DMS 273 (cell line): ENCODE measurements at regions not wholly inside any gene's neighbourhood (a gene's known extent, or its start where the extent isn't known, plus 50 kb on each side); places are given as distances from the start of the nearest gene placed in this dataset.

ENCODE experiments used
- DNase-seq: peaks from one replicate; lab custom pipeline; 2025; ENCODE audit not compliant: unreplicated experiment; lab: John Stamatoyannopoulos, UW

DNA sequence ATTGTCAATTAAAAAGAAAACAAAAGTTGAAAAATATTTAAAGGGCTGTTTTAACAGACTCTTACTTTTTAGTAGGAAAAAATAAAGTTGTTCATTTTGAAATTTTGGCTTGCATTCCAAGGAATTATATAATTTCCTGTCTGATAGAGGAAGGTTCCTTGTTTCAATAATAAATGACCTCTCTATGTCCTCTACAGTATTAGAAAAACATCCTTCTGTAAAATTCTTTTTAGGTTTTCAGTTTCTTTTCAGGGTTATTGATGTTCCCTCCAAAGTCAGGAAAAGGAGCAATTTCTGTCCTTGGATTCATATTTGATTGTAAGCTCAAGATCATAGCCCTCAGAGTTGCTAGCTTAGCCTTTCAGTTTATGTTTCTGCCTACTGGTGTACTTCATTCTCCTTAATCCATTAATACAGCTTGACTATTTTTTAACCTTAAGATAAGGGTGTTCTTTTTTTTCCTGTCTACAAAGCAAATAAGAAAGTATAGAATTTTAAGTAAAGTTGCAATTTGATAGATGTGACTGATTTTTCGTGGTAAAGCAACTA, 125.2 kb upstream of the COL3A1 start:
- DNase-seq = no peak

DNA sequence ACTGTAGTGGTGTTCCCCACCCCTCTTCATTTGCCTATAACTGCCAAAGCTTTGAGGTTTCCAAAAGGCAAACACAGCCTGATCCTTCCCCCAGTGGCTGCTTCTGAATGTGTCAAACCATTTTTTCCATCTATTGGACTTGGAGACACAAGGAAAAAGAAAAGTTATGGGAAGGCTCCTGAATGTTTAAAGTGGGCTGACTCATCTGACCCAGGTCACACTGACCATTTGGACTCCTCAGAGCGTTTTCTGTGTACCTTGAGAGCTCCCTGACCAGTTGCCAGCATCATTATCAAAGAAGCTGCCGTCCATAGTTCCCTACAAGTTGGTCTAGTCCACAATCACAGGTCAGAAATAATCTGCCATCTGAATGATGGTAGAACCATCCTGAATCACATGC, 123.4 kb upstream of the COL3A1 start:
- DNase-seq = no peak

- DNase-seq = no peak
Measured at GRCh38 chr2:188851311-188851710, 122.9 kb upstream of the COL3A1 start.

DNA sequence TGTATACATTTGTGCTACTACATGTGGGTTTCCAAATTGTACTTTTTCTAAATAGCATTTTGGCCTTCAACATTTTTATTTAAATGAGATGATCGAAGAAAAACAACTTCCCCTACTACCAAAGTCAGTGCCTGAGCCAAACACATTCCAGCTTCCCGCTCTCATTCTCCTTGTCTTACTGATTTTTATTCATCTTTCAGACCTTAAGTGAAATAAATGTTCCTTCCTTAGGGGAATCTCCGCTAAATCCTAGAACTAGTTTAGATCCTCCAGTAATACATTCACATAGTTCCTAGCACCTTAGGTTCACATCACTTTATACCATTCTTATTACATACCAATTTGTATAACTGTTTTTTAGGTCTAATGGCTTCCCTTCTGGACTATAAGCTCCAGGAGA, 122.3 kb upstream of the COL3A1 start:
- no peak for DNase-seq

- DNase-seq = peak; percentile 32
Measured at GRCh38 chr2:188852772-188853171, 121.4 kb upstream of the COL3A1 start.

DNA sequence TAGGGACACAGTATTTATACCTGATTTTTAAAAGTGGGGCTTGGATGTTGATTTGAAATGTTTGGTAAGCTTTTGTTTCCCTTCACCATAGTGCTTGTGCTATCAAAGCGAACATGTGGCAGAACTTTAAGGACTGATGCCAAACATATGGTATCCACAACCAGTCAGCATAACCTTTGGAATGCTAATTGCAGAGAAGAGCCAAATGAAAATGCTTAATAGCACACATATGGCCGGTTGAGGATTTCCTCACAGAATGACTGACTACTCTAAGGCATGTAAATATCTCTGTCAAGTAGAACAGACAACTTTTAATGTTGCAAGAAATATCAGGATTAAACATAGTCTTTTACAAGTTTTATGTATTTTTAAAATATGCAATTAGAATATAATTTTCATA, 120.9 kb upstream of the COL3A1 start:
- peak; percentile 94 for DNase-seq

DNA sequence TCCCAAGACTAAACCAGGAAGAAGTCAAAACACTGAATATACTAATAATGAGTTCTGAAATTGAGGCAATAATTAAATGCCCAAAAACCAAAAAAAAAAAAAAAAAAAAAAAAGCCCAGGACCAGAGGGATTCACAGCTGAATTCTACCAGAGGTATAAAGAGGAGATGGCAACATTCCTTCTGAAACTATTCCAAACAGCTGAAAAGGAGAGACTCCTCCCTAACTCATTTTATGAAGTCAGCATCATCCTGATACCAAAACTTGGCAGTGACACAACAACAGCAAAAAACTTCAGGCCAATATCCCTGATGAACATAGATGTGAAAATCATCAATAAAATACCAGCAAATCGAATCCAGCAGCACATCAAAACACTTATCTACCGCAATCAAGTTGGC, 108.5 kb upstream of the COL3A1 start:
- DNase-seq = no peak

DNA sequence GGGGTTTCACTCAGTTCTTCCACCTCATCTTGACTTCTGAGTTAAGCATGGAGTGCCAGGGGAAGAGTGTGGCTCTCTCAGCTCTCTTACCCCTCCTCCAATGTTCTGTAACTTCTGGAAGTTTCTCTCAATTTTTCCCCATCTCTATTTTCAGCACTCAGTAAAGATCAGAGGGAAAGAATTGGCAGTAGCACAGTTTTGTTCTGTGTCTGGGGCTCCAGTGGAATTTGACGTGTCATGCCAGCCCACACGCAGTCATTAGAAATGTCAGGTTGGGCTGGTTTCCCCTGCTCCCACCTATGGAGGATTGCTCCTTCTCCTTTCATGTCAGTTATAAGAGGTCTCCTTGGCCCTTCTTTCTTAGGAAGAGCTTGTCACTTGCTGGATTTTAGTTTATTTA, 104.6 kb upstream of the COL3A1 start:
- no peak for DNase-seq

DNA sequence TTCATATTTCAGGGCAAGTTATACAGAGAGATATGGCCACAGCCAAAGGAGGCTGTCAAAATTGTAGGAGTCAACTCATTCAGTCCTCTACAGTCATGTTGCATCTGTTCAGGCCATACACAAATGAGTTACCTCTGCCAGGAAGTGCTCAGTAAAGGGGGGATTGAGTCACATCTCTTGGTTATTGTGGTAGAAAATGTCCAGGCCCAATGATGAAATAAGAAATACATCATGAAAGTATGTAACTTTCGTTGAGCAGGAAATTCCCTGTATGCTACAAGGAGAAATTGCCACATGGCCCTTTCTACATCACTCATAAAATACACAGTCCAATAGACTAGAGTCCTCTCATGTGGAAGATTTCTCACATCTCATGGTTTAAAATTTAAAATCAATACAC, 103.9 kb upstream of the COL3A1 start:
- no peak for DNase-seq

DNA sequence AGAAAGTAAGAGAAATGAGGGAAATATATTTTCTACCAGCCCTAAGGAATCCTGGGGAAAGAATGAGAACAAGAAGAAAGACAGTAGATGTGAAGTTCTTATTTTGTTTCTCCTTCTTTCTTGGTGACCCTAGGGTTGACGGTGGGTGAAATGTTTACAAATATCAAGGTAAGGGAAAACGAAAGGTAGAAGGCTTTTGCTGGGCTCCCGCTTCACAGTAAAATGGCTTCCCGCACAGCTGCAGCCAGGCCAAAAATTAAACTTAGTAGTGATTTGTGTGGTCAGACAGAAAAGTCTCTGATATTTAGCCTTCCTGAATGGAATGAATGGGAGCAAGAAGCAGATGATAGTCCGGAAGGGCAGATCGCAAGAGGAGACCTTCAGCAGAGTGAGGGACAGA, 99.1 kb upstream of the COL3A1 start:
- no peak for DNase-seq

DNA sequence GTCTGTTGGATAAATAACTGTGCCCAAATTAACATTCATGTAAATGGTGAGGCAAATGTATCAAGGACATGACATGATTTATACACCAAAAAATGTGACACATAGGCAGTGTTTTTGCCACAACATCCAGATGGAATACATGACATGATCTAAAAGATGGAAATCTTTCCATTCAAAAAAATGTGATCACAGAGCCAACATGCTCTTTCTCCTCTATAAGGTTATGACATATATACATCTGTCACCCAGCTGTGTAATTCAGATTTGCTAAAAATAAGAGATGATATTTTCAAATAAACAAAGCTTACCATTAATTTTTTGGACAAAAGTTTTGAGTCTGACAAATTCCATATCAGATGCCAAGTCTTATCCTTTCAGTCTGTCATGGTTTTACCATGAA, 95.5 kb upstream of the COL3A1 start:
- DNase-seq = no peak

GRCh38 chr2:188880740-188881139, 93.4 kb upstream of the COL3A1 start:
- no peak for DNase-seq

- no peak for DNase-seq
Measured at GRCh38 chr2:188881434-188881833, 92.7 kb upstream of the COL3A1 start.

- DNase-seq = no peak
Measured at GRCh38 chr2:188884046-188884445, 90.1 kb upstream of the COL3A1 start.

DNA sequence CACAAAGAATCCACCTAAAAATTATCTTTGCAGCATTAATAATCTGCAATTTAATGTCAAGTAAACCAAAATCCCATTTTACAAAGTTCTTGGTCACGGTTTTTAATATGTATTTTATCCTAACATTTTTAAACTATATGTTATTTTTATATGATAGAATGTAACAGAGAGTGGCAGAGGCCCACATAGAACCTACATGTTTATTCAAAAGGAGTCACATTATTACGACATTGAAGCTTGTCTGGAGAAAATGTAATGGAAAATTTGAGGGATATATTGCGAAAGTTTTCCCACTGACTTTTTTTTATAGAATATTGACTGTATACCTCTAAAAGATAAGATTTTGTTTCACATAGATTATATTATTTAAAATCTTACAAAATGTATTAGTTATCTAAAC, 89.7 kb upstream of the COL3A1 start:
- no peak for DNase-seq

GRCh38 chr2:188889187-188889586, 85.0 kb upstream of the COL3A1 start:
- no peak for DNase-seq

DNA sequence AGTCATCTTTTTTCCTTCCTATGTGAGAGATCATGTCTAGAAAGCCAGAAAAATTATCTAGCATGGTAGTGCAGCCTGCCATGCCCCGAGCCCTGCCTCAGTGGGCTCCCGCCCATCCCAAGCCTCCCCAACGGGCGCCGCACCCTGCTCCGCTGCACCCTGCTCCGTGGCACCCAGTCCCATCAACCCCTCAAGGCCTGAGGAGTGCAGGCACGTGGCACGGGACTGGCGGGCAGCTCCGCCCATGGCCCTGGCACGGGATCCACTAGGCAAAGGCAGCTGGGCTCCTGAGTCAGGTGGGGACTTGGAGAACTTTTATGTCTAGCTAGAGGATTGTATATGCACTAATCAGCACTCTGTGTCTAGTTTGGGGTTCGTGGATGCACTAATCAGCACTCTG, 83.4 kb upstream of the COL3A1 start:
- no peak for DNase-seq

DNA sequence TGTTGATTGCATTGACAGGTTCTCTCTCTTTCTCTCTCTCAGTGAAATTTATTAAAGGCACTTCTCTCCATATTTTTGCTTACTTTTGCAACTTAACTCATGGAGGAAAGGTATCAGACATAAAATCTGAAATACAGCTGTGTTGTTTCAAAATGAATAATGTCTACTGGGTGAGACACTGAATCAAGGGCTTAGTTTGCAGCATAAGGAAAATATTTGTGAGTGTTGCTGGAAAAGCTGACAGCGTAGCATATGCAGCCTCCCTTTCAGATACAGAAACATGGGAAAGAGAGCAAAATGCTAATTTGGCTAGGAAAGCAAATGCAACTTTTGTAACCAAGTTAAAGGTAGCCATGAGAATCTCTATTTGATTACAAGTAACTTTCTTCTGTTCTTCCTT, 81.5 kb upstream of the COL3A1 start:
- DNase-seq = no peak

- DNase-seq = no peak
Measured at GRCh38 chr2:188893972-188894371, 80.2 kb upstream of the COL3A1 start.

- DNase-seq = no peak
Measured at GRCh38 chr2:188894979-188895378, 79.2 kb upstream of the COL3A1 start.

- DNase-seq = no peak
Measured at GRCh38 chr2:188897096-188897495, 77.1 kb upstream of the COL3A1 start.

GRCh38 chr2:188898261-188898660, 75.9 kb upstream of the COL3A1 start:
- DNase-seq = no peak

- DNase-seq = no peak
Measured at GRCh38 chr2:188902901-188903491, 71.2 kb upstream of the COL3A1 start.
